ENCODE measurements at regions not wholly inside any gene's neighbourhood (a gene's known extent, or its start where the extent isn't known, plus 50 kb on each side); places are given as distances from the start of the nearest gene placed in this dataset.
"Not testable (repeated sequence)": the region's sequence is repeated elsewhere in the genome, so short reads cannot be mapped to it uniquely, and the experiment has no call there.

DNA sequence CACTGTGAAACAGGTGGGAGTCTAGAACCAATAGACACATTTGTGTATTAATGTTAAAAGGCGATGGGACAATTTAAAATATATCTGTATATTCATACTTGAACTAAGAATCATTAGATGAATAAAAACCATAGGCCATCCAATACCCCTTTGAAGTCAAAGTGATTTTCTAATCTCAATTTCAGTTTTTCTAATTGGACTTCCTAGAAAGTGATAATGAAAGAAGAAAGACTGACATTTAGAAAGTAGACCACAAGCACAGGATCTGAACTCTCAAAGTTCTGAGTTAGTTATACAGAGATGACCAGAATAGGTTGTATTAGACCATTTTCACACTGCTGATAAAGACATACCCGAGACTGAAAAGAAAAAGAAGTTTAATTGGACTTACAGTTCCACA, 412.8 kb upstream of the PIK3R1 start:
- DNase-seq, result no peak

DNA sequence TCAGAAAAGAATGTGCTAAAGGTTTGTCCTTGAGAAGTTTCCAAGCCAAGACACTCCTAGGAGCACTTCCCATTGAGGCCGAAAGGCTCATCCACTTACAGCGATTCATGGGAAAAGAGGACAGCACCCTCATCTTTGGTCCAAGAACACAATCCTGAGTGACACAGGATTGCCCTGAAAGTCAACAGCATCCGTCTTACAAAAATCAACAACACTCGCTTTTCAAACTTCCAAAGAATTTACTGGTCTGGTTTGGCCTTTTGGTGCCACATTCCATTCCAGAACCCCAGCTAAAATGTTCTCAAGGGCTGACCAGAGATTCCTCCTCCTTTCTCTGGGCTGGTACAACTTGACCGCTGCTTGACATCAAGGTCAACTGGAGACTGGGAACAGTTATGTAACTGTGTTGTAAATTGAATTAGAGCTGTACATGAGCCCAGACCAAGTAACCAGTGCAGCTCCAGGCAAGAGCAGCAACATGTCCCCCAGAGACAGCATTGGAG, 415.8 kb upstream of the PIK3R1 start:
- DNase-seq, result no peak

DNA sequence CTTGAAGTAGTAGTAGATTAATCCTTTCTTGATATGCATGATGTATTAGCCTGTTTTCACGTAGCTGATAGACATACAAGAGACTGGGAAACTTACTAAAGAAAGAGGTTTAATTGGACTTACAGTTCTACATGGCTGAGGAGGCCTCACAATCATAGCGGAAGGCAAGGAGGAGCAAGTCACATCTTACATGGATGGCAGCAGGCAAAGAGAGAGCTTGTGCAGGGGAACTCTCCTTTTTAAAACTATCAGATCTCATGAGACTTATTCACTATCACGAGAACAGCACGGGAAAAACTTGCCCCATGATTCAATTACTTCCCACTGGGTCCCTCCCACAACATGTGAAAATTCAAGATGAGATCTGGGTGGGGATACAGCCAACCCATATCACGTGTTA, 417.1 kb upstream of the PIK3R1 start:
- not testable (repeated sequence) for DNase-seq

DNA sequence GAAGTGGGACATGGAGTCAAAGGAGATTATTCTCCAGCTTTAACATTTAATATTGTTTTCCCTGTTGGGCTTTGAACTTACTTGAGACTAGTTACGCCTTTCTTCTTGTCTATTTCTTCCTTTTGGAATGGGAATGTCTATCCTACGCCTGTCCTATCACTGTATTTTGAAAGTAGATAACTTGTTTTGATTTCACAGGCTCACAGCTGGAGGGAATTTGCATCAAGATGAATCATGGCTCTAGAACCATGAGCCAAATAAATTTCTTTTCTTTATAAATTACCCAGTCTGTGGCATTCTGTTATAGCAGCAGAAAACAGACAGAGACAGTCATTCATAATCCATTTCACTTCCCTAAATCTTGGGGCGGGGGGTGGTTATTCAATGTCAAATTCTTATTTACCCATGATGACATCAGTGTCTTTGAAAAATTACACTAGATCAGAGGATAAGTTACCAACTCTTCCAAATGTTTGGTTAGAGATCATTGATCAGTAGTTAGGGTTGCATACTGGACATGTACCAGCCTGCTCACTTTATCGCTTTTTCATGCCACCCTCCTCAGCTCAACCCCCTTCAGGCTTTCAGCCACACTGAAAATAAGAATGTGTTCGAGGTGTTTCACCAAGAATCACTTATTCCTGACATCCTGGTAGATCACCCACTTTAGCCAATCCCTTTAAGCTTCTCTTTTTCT, 419.6 kb upstream of the PIK3R1 start:
- no peak for DNase-seq

GRCh38 chr5:67793966-67794365, 421.6 kb upstream of the PIK3R1 start:
- DNase-seq, result no peak

- DNase-seq, result no peak
Measured at GRCh38 chr5:67793418-67793817, 422.1 kb upstream of the PIK3R1 start.

GRCh38 chr5:67792891-67793290, 422.7 kb upstream of the PIK3R1 start:
- DNase-seq, result no peak

- no peak for DNase-seq
Measured at GRCh38 chr5:67790390-67790789, 425.2 kb upstream of the PIK3R1 start.

- not testable (repeated sequence) for DNase-seq
Measured at GRCh38 chr5:67779893-67780623, 435.5 kb upstream of the PIK3R1 start.

GRCh38 chr5:67774786-67775185, 440.8 kb upstream of the PIK3R1 start:
- no peak for DNase-seq

DNA sequence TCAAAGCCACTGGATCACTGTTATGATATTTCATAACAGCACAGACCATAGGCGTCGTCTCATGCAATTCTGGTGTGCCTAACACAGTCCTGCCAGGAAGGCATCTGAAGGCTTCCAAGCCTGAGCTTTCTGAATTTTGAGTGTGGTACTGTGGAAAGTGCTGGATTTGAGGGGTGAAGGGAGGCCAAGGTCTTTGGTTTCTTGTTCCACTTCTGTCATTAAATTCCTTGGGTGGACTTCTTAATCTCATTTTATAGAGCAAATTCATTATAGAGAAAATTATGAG, 441.3 kb upstream of the PIK3R1 start:
- DNase-seq, result no peak

DNA sequence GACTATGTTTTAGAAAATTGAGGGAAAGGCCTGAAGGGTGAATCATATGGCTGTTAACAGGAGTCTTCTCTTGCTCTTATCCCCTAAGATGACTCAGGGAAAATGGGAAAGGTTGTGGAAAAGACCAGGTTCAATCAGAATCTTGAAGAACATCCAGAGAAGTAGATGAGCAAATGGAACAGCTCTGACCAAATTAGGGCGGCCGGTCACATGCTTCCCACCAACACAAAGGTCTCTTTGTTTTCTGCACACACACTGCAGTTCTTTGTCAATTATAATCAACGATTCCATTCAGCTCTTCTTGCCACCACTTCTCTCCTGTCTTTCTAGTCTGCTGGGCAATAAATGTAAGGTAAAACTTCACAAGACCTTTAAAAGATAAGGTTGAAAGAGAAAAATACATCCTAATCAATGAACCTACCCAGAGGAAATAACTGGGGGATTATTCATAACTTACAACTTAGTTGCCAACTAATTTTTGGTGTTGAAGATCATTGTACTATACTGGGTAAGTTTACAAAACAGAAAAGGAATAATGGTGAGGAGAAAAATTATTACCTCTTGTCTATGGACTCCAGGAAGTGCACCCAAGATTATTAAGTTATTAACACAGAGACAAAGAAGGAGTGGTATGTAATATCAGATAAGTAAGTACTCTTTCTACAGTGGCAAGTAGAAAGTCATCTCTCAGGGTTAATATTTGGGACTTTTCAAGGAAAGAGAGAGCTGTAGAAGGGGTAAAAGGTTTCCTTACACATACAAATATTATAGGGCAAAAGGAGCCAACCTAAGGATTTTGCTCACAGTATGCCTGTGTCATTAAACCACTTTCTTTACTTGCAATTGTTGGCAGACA, 441.9 kb upstream of the PIK3R1 start:
- DNase-seq, result no peak

DNA sequence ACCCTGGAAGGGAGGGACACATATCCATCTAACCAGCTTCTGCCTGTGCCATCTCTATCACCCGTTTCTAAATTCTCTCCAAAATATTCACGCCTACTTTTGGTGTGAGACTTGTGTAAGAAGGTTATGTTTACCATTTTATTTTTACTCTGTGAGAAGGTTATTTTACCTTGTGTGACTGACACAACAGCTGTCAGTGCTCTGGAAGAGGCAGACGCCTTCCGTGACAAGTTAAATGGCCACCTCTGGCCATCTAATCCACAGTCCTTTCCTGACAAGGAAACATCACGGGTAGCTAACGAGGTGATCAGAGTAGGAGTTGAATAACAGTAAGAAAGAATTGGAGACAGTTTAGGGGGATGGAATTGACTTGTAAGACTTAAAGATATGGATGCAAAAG, 443.8 kb upstream of the PIK3R1 start:
- no peak for DNase-seq

DNA sequence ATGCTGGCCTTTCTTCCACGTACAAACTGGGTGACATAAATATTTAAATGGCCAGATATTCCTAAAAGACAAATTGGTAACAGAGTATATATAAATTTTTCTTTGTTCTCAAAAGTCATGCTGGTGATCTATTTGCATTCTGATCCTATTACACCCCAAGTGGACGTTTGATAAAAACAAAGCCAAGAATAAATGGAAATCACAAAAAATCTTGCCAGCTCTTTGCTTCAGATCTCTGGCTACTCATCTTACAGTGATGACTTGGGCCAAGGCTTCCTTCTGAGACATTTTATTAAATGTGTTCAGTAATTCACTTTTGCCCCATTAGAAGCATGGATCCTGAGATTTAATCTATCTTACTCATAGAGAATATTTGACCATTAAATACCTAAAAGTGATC, 444.3 kb upstream of the PIK3R1 start:
- DNase-seq, result no peak

- DNase-seq, result no peak
Measured at GRCh38 chr5:67770431-67771025, 445.0 kb upstream of the PIK3R1 start.

GRCh38 chr5:67765697-67766096, 449.9 kb upstream of the PIK3R1 start:
- DNase-seq, result no peak

GRCh38 chr5:67757771-67758170, 457.8 kb upstream of the PIK3R1 start:
- DNase-seq, result not testable (repeated sequence)

DNA sequence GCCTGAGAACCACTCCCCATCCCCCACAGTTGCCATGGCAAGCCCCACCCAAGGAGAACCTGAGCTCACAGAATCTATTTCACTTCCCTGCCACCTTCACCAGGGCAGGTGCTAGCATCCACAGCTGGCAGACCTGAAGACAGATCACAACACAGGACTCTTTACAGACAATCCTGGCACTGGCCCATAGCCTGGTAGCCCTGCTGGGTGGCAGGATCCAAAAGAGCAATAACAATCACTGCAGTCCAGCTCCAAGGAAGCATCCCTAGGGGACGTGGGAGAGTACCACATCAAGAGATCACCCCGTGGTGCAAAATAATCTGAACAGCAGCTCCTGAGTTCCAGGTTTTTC, 463.2 kb upstream of the PIK3R1 start:
- DNase-seq, result no peak

- no peak for DNase-seq
Measured at GRCh38 chr5:67748165-67748690, 467.3 kb upstream of the PIK3R1 start.

DNA sequence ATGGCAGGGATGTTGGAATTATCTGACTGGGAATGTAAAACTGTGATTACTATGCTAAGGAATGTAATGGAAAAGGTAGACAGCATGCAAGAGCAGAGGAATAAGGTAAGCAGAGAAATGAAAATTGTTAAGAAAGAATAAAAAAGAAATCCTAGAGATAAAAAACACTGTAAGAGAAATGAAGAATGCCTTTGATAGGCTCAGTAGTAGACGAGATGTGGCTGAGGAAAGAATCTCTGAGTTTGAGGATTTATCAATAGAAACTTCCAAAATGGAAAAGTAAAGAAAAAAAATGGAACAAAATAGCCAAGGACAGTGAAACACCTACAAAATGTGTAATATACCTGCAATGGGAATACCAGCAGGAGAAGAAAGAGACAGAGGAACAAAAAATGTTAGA, 468.5 kb upstream of the PIK3R1 start:
- DNase-seq, result no peak

DNA sequence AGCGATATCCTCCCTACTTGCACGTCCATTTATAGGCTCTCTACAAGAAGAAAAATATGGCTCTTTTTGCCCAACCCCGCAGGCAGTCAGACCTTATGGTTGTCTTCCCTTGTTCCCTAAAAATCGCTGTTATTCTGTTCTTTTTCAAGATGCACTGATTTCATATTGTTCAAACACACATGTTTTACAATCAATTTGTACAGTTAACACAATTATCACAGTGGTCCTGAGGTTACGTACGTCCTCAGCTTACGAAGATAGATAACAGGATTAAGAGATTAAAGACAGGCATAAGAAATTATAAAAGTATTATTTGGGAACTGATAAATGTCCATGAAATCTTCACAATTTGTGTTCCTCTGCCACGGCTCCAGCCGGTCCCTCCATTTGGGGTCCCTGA, 468.9 kb upstream of the PIK3R1 start:
- DNase-seq, result not testable (repeated sequence)

DNA sequence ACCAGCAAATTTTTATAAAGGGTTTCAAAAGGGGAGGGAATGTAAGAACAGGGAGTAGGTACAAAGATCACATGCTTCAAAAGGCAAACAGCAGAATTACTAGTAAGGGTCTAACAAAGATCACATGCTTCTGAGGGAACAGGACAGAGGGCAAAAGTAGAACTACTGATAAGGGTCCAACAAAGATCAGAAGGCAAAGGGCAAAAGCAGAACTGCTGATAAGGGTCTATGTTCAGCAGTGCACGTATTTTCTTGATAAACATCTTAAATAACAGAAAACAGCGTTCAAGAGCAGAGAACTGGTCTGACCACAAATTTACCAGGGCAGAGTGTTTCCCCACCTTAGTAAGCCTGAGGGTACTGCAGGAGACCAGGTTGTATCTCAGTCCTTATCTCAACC, 469.5 kb upstream of the PIK3R1 start:
- DNase-seq, result no peak

DNA sequence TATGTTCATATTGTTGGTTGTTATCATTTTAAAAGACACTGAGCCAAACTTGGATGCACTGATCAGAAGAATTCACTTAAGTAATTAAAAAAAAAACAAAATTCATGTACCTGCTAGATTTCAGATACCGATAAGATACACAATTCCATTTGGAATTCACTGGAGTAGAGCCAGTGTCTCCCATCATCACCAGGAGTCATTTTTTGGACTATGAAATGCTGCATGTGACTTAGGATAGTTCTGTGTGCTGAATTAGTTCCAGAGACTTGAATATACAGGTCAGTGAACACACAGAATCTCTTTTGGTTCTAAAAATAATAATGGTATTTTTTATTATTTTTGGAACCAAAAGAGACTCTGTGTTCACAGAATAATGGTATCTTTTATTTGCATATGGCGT, 482.6 kb upstream of the PIK3R1 start:
- no peak for DNase-seq

Measured in activated CD4-positive, alpha-beta T cell treated with anti-CD3 and anti-CD28 coated beads for 4 hours (primary cell).